MM.1S (cell line): ENCODE measurements at regions not wholly inside any gene's neighbourhood (a gene's known extent, or its start where the extent isn't known, plus 50 kb on each side); places are given as distances from the start of the nearest gene placed in this dataset.

Experiments used
- DNase-seq: peaks from one replicate; pipeline ENCODE4 v3.0.0-alpha.2; 2015
- H2AFZ ChIP-seq: fragments of 300-600 bp; sonication (generic); 2 replicates; pipeline ENCODE4 v1.6.0; 2016; ENCODE audit warnings: antibody characterized with exemption, low read length
- H3F3A ChIP-seq: fragments of 300-600 bp; sonication (generic); 2 replicates; pipeline ENCODE4 v1.6.1; 2016; ENCODE audit warnings: mild to moderate bottlenecking, antibody characterized with exemption, low read length, moderate library complexity, mixed read lengths; ENCODE audit not compliant: insufficient read depth
- H3K27ac ChIP-seq: fragments of 300-600 bp; sonication (generic); 2 replicates; pipeline ENCODE4 v1.5.1; 2016; ENCODE audit warnings: mild to moderate bottlenecking, low read length
- H3K27me3 ChIP-seq: fragments of 300-600 bp; sonication (generic); replicated peaks from 2 replicates; pipeline ENCODE4 v1.6.0; 2016; ENCODE audit warnings: low read length; ENCODE audit not compliant: insufficient read depth
- H3K36me3 ChIP-seq: fragments of 300-600 bp; sonication (generic); replicated peaks from 2 replicates; pipeline ENCODE4 v1.6.1; 2016; ENCODE audit warnings: mild to moderate bottlenecking, low read length, mixed read lengths; ENCODE audit not compliant: insufficient read depth
- H3K4me1 ChIP-seq: fragments of 300-600 bp; sonication (generic); 2 replicates; pipeline ENCODE4 v1.6.1; 2016; ENCODE audit warnings: low read length, mixed read lengths
- H3K4me2 ChIP-seq: fragments of 300-600 bp; sonication (generic); 2 replicates; pipeline ENCODE4 v1.6.0; 2016; ENCODE audit warnings: low read depth, low read length
- H3K4me3 ChIP-seq: fragments of 300-600 bp; sonication (generic); 2 replicates; pipeline ENCODE4 v1.5.1; 2016; ENCODE audit warnings: low read length, mixed read lengths
- H3K79me2 ChIP-seq: fragments of 300-600 bp; sonication (generic); 2 replicates; pipeline ENCODE4 v1.6.1; 2016; ENCODE audit warnings: mixed run types, low read length, mixed read lengths
- H3K9ac ChIP-seq: fragments of 300-600 bp; sonication (generic); 2 replicates; pipeline ENCODE4 v1.6.1; 2016; ENCODE audit warnings: low read length, mixed read lengths
- H3K9me2 ChIP-seq: fragments of 300-600 bp; sonication (generic); replicated peaks from 2 replicates; pipeline ENCODE4 v1.6.1; 2016; ENCODE audit warnings: mild to moderate bottlenecking, low read length, mixed read lengths; ENCODE audit not compliant: insufficient read depth
- H3K9me3 ChIP-seq: fragments of 300-600 bp; sonication (generic); replicated peaks from 2 replicates; pipeline ENCODE4 v1.6.1; 2016; ENCODE audit warnings: mild to moderate bottlenecking, low read length, mixed read lengths; ENCODE audit not compliant: insufficient read depth
- H4K20me1 ChIP-seq: fragments of 300-600 bp; sonication (generic); 2 replicates; pipeline ENCODE4 v1.6.1; 2016; ENCODE audit warnings: mild to moderate bottlenecking, low read length, moderate library complexity, mixed read lengths; ENCODE audit not compliant: insufficient read depth
- CTCF ChIP-seq: fragments of 300-600 bp; sonication (generic); IDR thresholded peaks from 2 replicates; pipeline ENCODE4 v1.5.1; 2016; ENCODE audit warnings: antibody characterized with exemption, low read length, mixed read lengths
- EZH2 ChIP-seq: fragments of 300-600 bp; sonication (generic); optimal IDR thresholded peaks from 2 replicates; pipeline ENCODE3; 2017; ENCODE audit warnings: low read depth, mild to moderate bottlenecking, antibody characterized with exemption, low read length, mixed read lengths
- EZH2phosphoT487 ChIP-seq: fragments of 300-600 bp; sonication (generic); IDR thresholded peaks from 2 replicates; pipeline ENCODE4 v1.6.1; 2018; ENCODE audit warnings: antibody characterized with exemption, low read length

GRCh38 chr18:29547626-29548025, 1370.7 kb upstream of the CDH2 start:
- Histone ChIP-seq H3F3A (no peaks in the 10 kb centered on the region), H3K27me3 (no peaks in the 10 kb centered on the region), H4K20me1 (no peaks in the 10 kb centered on the region), H3K9me3 (no peaks in the 10 kb centered on the region), H2AFZ (no peak overlapping the region), H3K79me2 (no peaks in the 10 kb centered on the region), H3K4me2 (no peak overlapping the region), H3K9ac (no peak overlapping the region), H3K36me3 (no peaks in the 10 kb centered on the region), H3K4me1 (no peaks in the 10 kb centered on the region), H3K4me3 (no peak overlapping the region), H3K9me2 (no peaks in the 10 kb centered on the region), H3K27ac (no peak overlapping the region)
- TF ChIP-seq CTCF (no peak), EZH2phosphoT487 (no peak), EZH2 (no peak)
- no peak for DNase-seq

- Histone ChIP-seq H3K4me2 (no peak overlapping the region), H3K27me3 (no peaks in the 10 kb centered on the region), H3K4me3 (no peak overlapping the region), H3K9me2 (no peaks in the 10 kb centered on the region), H3K36me3 (no peaks in the 10 kb centered on the region), H2AFZ (no peak overlapping the region), H3K9me3 (no peaks in the 10 kb centered on the region), H3K4me1 (no peaks in the 10 kb centered on the region), H3K27ac (no peak overlapping the region), H4K20me1 (no peaks in the 10 kb centered on the region), H3K9ac (no peak overlapping the region), H3F3A (no peaks in the 10 kb centered on the region), H3K79me2 (no peaks in the 10 kb centered on the region)
- no peak for TF ChIP-seq EZH2
- no peak for TF ChIP-seq EZH2phosphoT487
- TF ChIP-seq CTCF, result no peak
- DNase-seq, result no peak
These were observed 1363.6 kb upstream of the CDH2 start for GRCh38 chr18:29540548-29540947.

GRCh38 chr18:29531746-29532145, 1354.8 kb upstream of the CDH2 start:
- TF ChIP-seq EZH2phosphoT487 (no peak), EZH2 (no peak), CTCF (no peak)
- H4K20me1 ChIP-seq, result no peaks in the 10 kb centered on the region
- no peak overlapping the region for H3K4me2 ChIP-seq
- no peak for DNase-seq
- H3K27ac ChIP-seq, result no peak overlapping the region
- H3K36me3 ChIP-seq, result no peaks in the 10 kb centered on the region
- no peak overlapping the region for H3K9ac ChIP-seq
- no peaks in the 10 kb centered on the region for H3K79me2 ChIP-seq
- no peaks in the 10 kb centered on the region for H3K9me3 ChIP-seq
- no peaks in the 10 kb centered on the region for H3F3A ChIP-seq
- H2AFZ ChIP-seq, result no peak overlapping the region
- no peaks in the 10 kb centered on the region for H3K27me3 ChIP-seq
- no peak overlapping the region for H3K4me3 ChIP-seq
- no peaks in the 10 kb centered on the region for H3K4me1 ChIP-seq
- H3K9me2 ChIP-seq, result no peaks in the 10 kb centered on the region

GRCh38 chr18:29523371-29523770, 1346.4 kb upstream of the CDH2 start:
- Histone ChIP-seq H3K36me3 (no peaks in the 10 kb centered on the region), H4K20me1 (no peaks in the 10 kb centered on the region), H3F3A (no peaks in the 10 kb centered on the region), H3K79me2 (no peaks in the 10 kb centered on the region), H3K4me3 (no peak overlapping the region), H3K9me2 (no peaks in the 10 kb centered on the region), H2AFZ (no peak overlapping the region), H3K27ac (no peak overlapping the region), H3K27me3 (no peaks in the 10 kb centered on the region), H3K9me3 (no peaks in the 10 kb centered on the region), H3K4me1 (no peaks in the 10 kb centered on the region), H3K4me2 (no peak overlapping the region), H3K9ac (no peak overlapping the region)
- DNase-seq, result no peak
- TF ChIP-seq EZH2 (no peak), EZH2phosphoT487 (no peak), CTCF (no peak)
